ENCODE measurements at regions not wholly inside any gene's neighbourhood (a gene's known extent, or its start where the extent isn't known, plus 50 kb on each side); places are given as distances from the start of the nearest gene placed in this dataset.

DNA sequence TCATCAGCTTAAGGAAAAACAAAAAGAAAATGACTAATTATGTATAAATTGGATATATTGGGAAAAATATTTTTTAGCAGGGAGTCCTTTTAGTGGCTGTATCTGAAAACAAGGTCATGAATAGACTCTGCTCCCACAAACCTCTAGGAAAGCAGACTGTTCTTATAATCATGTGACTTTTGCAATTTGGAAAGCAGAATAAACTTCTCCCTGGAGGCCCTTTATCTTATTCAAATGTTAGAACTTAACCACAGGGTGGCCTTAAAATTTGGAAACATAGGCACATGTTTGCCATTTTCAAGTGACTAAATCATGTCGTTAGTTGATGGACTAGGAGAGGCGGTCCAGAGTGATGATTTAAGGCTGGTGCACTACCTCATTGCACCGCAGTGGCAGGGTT, 196.6 kb upstream of the KRR1 start:
- no peak overlapping the region for H2AFZ ChIP-seq (ENCODE audit: low read length)
- no peak for DNase-seq (ENCODE audit: low read depth in 2 of 2)
- no peak overlapping the region for H3K9ac ChIP-seq (ENCODE audit: insufficient read depth, low read length)
- H3K27ac ChIP-seq (ENCODE audit: insufficient read depth, low read length) = peak overlapping the region; percentile 85
- H3K36me3 ChIP-seq (ENCODE audit: control insufficient read depth, insufficient read depth, low read length) = no peaks in the 10 kb centered on the region
- H4K20me1 ChIP-seq (ENCODE audit: control insufficient read depth, extremely low read depth, insufficient read depth, low read length) = no peaks in the 10 kb centered on the region
- peaks cover 18% of the 10 kb centered on the region for H3K4me1 ChIP-seq (ENCODE audit: control insufficient read depth, extremely low read depth, insufficient read depth, low read length)
- H3K79me2 ChIP-seq (ENCODE audit: control insufficient read depth, insufficient read depth, low read length) = no peaks in the 10 kb centered on the region
- H3K4me3 ChIP-seq (replicated peaks in 1 of 4; ENCODE audit: control extremely low read depth in 1 of 4, insufficient read depth in 1 of 4, low read depth in 3 of 4, low read length in 4 of 4) = no peak overlapping the region
- no peak overlapping the region for H3K4me2 ChIP-seq (ENCODE audit: extremely low read depth, insufficient read depth, low read length)
- H3K9me3 ChIP-seq (ENCODE audit: control insufficient read depth, insufficient read depth, low read depth, low read length) = no peaks in the 10 kb centered on the region
- TF ChIP-seq, protein P1, sequence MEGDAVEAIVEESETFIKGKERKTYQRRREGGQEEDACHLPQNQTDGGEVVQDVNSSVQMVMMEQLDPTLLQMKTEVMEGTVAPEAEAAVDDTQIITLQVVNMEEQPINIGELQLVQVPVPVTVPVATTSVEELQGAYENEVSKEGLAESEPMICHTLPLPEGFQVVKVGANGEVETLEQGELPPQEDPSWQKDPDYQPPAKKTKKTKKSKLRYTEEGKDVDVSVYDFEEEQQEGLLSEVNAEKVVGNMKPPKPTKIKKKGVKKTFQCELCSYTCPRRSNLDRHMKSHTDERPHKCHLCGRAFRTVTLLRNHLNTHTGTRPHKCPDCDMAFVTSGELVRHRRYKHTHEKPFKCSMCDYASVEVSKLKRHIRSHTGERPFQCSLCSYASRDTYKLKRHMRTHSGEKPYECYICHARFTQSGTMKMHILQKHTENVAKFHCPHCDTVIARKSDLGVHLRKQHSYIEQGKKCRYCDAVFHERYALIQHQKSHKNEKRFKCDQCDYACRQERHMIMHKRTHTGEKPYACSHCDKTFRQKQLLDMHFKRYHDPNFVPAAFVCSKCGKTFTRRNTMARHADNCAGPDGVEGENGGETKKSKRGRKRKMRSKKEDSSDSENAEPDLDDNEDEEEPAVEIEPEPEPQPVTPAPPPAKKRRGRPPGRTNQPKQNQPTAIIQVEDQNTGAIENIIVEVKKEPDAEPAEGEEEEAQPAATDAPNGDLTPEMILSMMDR (conservative IDR thresholded peaks at IDR 0.05 in 1 of 2, IDR thresholded peaks at IDR 0.05 in 1 of 2; ENCODE audit: low read depth in 1 of 2, low read length in 2 of 2) = no peak
- TF ChIP-seq EZH2 (IDR thresholded peaks at IDR 0.05; ENCODE audit: low read length, missing control alignments) = no peak
- no peaks in the 10 kb centered on the region for H3K27me3 ChIP-seq (ENCODE audit: control insufficient read depth, insufficient read depth, low read length)

DNA sequence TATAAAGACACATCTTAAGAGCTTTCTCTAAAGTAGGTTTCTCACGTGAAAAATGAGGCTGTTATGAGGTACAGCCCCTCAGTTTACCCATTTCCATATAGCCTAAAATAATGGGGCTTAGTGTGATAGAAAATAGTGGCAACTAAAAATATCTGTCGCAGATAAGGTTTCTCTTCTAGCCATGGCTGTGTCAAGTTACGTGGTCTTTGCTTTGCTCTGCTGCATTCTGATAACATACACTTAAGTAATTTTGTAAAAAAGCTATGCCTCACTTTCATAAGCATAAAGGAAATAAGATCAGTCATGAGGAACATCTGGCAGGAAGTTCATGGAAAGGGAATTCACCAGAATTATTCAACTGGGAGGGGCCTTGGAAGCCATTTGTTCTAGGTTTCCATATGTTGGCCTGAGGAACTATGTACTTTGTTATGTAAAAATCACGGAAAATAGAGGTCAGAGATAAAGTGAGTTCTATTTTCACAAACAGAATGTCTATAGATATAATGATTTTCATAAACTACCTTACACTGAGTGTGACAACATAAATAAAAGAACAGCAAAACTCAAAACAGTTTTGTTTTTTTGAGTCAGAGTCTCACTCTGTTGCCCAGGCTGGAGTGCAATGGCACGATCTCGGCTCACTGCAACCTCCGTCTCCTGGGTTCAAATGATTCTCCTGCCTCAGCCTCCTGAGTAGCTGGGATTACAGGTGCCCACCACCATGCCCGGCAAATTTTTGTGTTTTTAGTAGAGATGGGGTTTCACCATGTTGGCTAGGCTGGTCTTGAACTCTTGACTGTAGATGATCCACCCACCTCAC, 195.6 kb upstream of the KRR1 start:
- no peaks in the 10 kb centered on the region for H4K20me1 ChIP-seq (ENCODE audit: control insufficient read depth, extremely low read depth, insufficient read depth, low read length)
- TF ChIP-seq, protein P1 (conservative IDR thresholded peaks at IDR 0.05 in 1 of 2, IDR thresholded peaks at IDR 0.05 in 1 of 2; ENCODE audit: low read depth in 1 of 2, low read length in 2 of 2) = no peak
- TF ChIP-seq EZH2 (IDR thresholded peaks at IDR 0.05; ENCODE audit: low read length, missing control alignments) = no peak
- H3K4me2 ChIP-seq (ENCODE audit: extremely low read depth, insufficient read depth, low read length) = peak overlapping the region; percentile 45
- DNase-seq (ENCODE audit: low read depth in 2 of 2) = peak; percentile 81 to 89
- peaks cover 18% of the 10 kb centered on the region for H3K4me1 ChIP-seq (ENCODE audit: control insufficient read depth, extremely low read depth, insufficient read depth, low read length)
- H3K36me3 ChIP-seq (ENCODE audit: control insufficient read depth, insufficient read depth, low read length) = no peaks in the 10 kb centered on the region
- H3K9me3 ChIP-seq (ENCODE audit: control insufficient read depth, insufficient read depth, low read depth, low read length) = no peaks in the 10 kb centered on the region
- H3K4me3 ChIP-seq (replicated peaks in 1 of 4; ENCODE audit: control extremely low read depth in 1 of 4, insufficient read depth in 1 of 4, low read depth in 3 of 4, low read length in 4 of 4) = peak overlapping the region in 1 of 4 experiments; percentile 23
- H3K27ac ChIP-seq (ENCODE audit: insufficient read depth, low read length) = peak overlapping the region; percentile 85
- H3K9ac ChIP-seq (ENCODE audit: insufficient read depth, low read length) = no peak overlapping the region
- H2AFZ ChIP-seq (ENCODE audit: low read length) = no peak overlapping the region
- no peaks in the 10 kb centered on the region for H3K79me2 ChIP-seq (ENCODE audit: control insufficient read depth, insufficient read depth, low read length)
- no peaks in the 10 kb centered on the region for H3K27me3 ChIP-seq (ENCODE audit: control insufficient read depth, insufficient read depth, low read length)

DNA sequence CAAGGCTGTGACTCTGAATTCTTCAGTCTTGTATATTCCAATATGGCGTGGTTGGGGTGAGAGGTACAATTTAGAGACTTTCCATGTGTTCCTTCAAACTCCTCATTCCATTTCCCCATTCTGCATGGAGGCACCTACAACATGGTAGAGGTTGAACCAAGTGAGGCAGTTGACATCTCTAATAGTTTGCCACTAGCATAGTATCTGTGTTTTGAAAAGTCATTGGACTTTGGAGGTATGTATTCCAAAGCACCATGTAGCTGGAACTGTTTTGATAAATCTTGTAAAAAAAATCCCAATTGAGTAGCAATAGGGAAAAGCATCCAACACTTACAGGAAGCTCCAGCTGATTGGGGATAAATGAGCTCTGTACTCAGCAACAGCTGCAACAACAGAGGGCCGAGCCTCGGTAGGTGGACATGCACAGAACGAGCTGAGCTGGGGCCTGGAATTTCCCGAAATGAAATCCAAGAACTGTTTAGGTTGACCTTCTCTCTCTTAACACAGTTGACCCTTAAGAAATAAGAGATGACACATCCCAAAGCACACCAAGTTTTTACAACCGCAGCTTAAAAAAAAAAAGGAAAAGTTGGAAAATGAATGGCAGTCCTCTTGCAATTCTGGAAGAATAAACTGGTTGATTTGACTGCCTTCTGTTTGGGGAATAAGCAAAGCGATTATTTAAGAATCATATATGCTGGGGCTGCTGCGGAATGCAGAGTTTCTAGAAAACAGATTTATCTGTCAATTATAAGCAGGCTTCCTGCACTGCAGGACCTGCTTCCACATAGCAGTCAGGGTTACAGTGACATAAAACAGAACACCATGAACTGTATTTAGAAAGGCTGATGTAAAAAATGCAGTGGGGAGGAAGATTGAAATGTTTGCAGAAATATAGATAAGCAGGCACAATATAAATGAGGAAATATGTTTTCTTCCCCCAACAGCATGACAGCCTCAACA, 194.6 kb upstream of the KRR1 start:
- no peak for TF ChIP-seq EZH2 (IDR thresholded peaks at IDR 0.05; ENCODE audit: low read length, missing control alignments)
- TF ChIP-seq, protein P1 (conservative IDR thresholded peaks at IDR 0.05 in 1 of 2, IDR thresholded peaks at IDR 0.05 in 1 of 2; ENCODE audit: low read depth in 1 of 2, low read length in 2 of 2) = no peak
- peak; percentile 100 for DNase-seq (ENCODE audit: low read depth in 2 of 2)
- no peak overlapping the region for H2AFZ ChIP-seq (ENCODE audit: low read length)
- H3K4me3 ChIP-seq (replicated peaks in 1 of 4; ENCODE audit: control extremely low read depth in 1 of 4, insufficient read depth in 1 of 4, low read depth in 3 of 4, low read length in 4 of 4) = peak overlapping the region in 2 of 4 experiments; percentile 13 to 23
- peak overlapping the region; percentile 76 for H3K4me2 ChIP-seq (ENCODE audit: extremely low read depth, insufficient read depth, low read length)
- H3K27me3 ChIP-seq (ENCODE audit: control insufficient read depth, insufficient read depth, low read length) = no peaks in the 10 kb centered on the region
- no peaks in the 10 kb centered on the region for H3K9me3 ChIP-seq (ENCODE audit: control insufficient read depth, insufficient read depth, low read depth, low read length)
- no peaks in the 10 kb centered on the region for H4K20me1 ChIP-seq (ENCODE audit: control insufficient read depth, extremely low read depth, insufficient read depth, low read length)
- H3K4me1 ChIP-seq (ENCODE audit: control insufficient read depth, extremely low read depth, insufficient read depth, low read length) = peaks cover 18% of the 10 kb centered on the region
- no peak overlapping the region for H3K9ac ChIP-seq (ENCODE audit: insufficient read depth, low read length)
- H3K27ac ChIP-seq (ENCODE audit: insufficient read depth, low read length) = peak overlapping the region; percentile 85
- no peaks in the 10 kb centered on the region for H3K36me3 ChIP-seq (ENCODE audit: control insufficient read depth, insufficient read depth, low read length)
- H3K79me2 ChIP-seq (ENCODE audit: control insufficient read depth, insufficient read depth, low read length) = no peaks in the 10 kb centered on the region
